ENCODE measurements at regions not wholly inside any gene's neighbourhood (a gene's known extent, or its start where the extent isn't known, plus 50 kb on each side); places are given as distances from the start of the nearest gene placed in this dataset.

GRCh38 chr3:80068459-80068858 is 300.7 kb upstream of the ROBO1 start:
- H3K9me3 Mint-ChIP-seq: peaks cover 37% of the 10 kb centered on the region
- no peak for DNase-seq (ENCODE audit: low spot score in 2 of 2)
- H3K27me3 Mint-ChIP-seq: no peaks in the 10 kb centered on the region
- ATAC-seq (replicated peaks; ENCODE audit: extremely low read depth, poor library complexity, severe bottlenecking): no peak
- H3K27ac Mint-ChIP-seq (ENCODE audit: low read depth): no peak overlapping the region
- no peaks in the 10 kb centered on the region for H3K4me1 Mint-ChIP-seq
- no peak overlapping the region for H3K4me3 Mint-ChIP-seq
- H3K36me3 Mint-ChIP-seq (ENCODE audit: insufficient read depth): no peaks in the 10 kb centered on the region

- H3K27ac Mint-ChIP-seq (ENCODE audit: low read depth): no peak overlapping the region
- no peak overlapping the region for H3K4me3 Mint-ChIP-seq
- DNase-seq (ENCODE audit: low spot score in 2 of 2) (no peak), ATAC-seq (replicated peaks; ENCODE audit: extremely low read depth, poor library complexity, severe bottlenecking) (no peak)
- no peaks in the 10 kb centered on the region for H3K4me1 Mint-ChIP-seq
- no peaks in the 10 kb centered on the region for H3K36me3 Mint-ChIP-seq (ENCODE audit: insufficient read depth)
- H3K27me3 Mint-ChIP-seq: no peaks in the 10 kb centered on the region
- peaks cover 33% of the 10 kb centered on the region for H3K9me3 Mint-ChIP-seq
Observed at GRCh38 chr3:80063535-80063934, 295.7 kb upstream of the ROBO1 start.

- Mint-ChIP-seq H3K36me3 (ENCODE audit: insufficient read depth) (no peaks in the 10 kb centered on the region), H3K27me3 (no peaks in the 10 kb centered on the region), H3K4me3 (no peak overlapping the region), H3K9me3 (peaks cover 29% of the 10 kb centered on the region), H3K27ac (ENCODE audit: low read depth) (no peak overlapping the region), H3K4me1 (no peaks in the 10 kb centered on the region)
- DNase-seq (ENCODE audit: low spot score in 2 of 2) (no peak), ATAC-seq (replicated peaks; ENCODE audit: extremely low read depth, poor library complexity, severe bottlenecking) (no peak)
Observed at GRCh38 chr3:80060664-80061063, 292.9 kb upstream of the ROBO1 start.

- Mint-ChIP-seq H3K9me3 (peaks cover 34% of the 10 kb centered on the region), H3K4me1 (no peaks in the 10 kb centered on the region), H3K36me3 (ENCODE audit: insufficient read depth) (no peaks in the 10 kb centered on the region), H3K27me3 (no peaks in the 10 kb centered on the region), H3K27ac (ENCODE audit: low read depth) (no peak overlapping the region), H3K4me3 (no peak overlapping the region)
- no peak for ATAC-seq (replicated peaks; ENCODE audit: extremely low read depth, poor library complexity, severe bottlenecking)
- DNase-seq (ENCODE audit: low spot score in 2 of 2): no peak
Observed at GRCh38 chr3:80055306-80055705, 287.5 kb upstream of the ROBO1 start.

- Mint-ChIP-seq H3K4me3 (no peak overlapping the region), H3K36me3 (ENCODE audit: insufficient read depth) (no peaks in the 10 kb centered on the region), H3K9me3 (peaks cover 24% of the 10 kb centered on the region), H3K4me1 (no peaks in the 10 kb centered on the region), H3K27me3 (no peaks in the 10 kb centered on the region), H3K27ac (ENCODE audit: low read depth) (no peak overlapping the region)
- DNase-seq (ENCODE audit: low spot score in 2 of 2) (no peak), ATAC-seq (replicated peaks; ENCODE audit: extremely low read depth, poor library complexity, severe bottlenecking) (no peak)
Observed at GRCh38 chr3:80052271-80052670, 284.5 kb upstream of the ROBO1 start.

GRCh38 chr3:80051602-80051962 is 283.8 kb upstream of the ROBO1 start:
- Mint-ChIP-seq H3K36me3 (ENCODE audit: insufficient read depth) (no peaks in the 10 kb centered on the region), H3K9me3 (peaks cover 24% of the 10 kb centered on the region), H3K27me3 (no peaks in the 10 kb centered on the region), H3K4me1 (no peaks in the 10 kb centered on the region), H3K27ac (ENCODE audit: low read depth) (no peak overlapping the region), H3K4me3 (no peak overlapping the region)
- DNase-seq (ENCODE audit: low spot score in 2 of 2): no peak
- ATAC-seq (replicated peaks; ENCODE audit: extremely low read depth, poor library complexity, severe bottlenecking): peak; percentile 33

GRCh38 chr3:80050826-80051601 is 283.2 kb upstream of the ROBO1 start:
- H3K27ac Mint-ChIP-seq (ENCODE audit: low read depth): no peak overlapping the region
- DNase-seq (ENCODE audit: low spot score in 2 of 2): no peak
- peaks cover 24% of the 10 kb centered on the region for H3K9me3 Mint-ChIP-seq
- H3K4me1 Mint-ChIP-seq: no peaks in the 10 kb centered on the region
- ATAC-seq (replicated peaks; ENCODE audit: extremely low read depth, poor library complexity, severe bottlenecking): no peak
- no peaks in the 10 kb centered on the region for H3K36me3 Mint-ChIP-seq (ENCODE audit: insufficient read depth)
- H3K27me3 Mint-ChIP-seq: no peaks in the 10 kb centered on the region
- H3K4me3 Mint-ChIP-seq: no peak overlapping the region

GRCh38 chr3:80043226-80043625 is 275.4 kb upstream of the ROBO1 start:
- Mint-ChIP-seq H3K27ac (ENCODE audit: low read depth) (no peak overlapping the region), H3K27me3 (no peaks in the 10 kb centered on the region), H3K9me3 (no peaks in the 10 kb centered on the region), H3K36me3 (ENCODE audit: insufficient read depth) (no peaks in the 10 kb centered on the region), H3K4me3 (no peak overlapping the region), H3K4me1 (no peaks in the 10 kb centered on the region)
- ATAC-seq (replicated peaks; ENCODE audit: extremely low read depth, poor library complexity, severe bottlenecking): no peak
- no peak for DNase-seq (ENCODE audit: low spot score in 2 of 2)

GRCh38 chr3:80040067-80040466 is 272.3 kb upstream of the ROBO1 start:
- H3K4me1 Mint-ChIP-seq: no peaks in the 10 kb centered on the region

GRCh38 chr3:80036176-80036575 is 268.4 kb upstream of the ROBO1 start:
- Mint-ChIP-seq H3K9me3 (peaks cover 4% of the 10 kb centered on the region), H3K27ac (ENCODE audit: low read depth) (no peak overlapping the region), H3K36me3 (ENCODE audit: insufficient read depth) (no peaks in the 10 kb centered on the region), H3K4me1 (no peaks in the 10 kb centered on the region), H3K4me3 (no peak overlapping the region), H3K27me3 (no peaks in the 10 kb centered on the region)
- DNase-seq (ENCODE audit: low spot score in 2 of 2) (no peak), ATAC-seq (replicated peaks; ENCODE audit: extremely low read depth, poor library complexity, severe bottlenecking) (no peak)

More at GRCh38 chr3:80040067-80040466, 272.3 kb upstream of the ROBO1 start:
- peaks cover 4% of the 10 kb centered on the region for H3K9me3 Mint-ChIP-seq
- H3K27ac Mint-ChIP-seq (ENCODE audit: low read depth): no peak overlapping the region
- H3K36me3 Mint-ChIP-seq (ENCODE audit: insufficient read depth): no peaks in the 10 kb centered on the region
- H3K4me3 Mint-ChIP-seq: no peak overlapping the region
- DNase-seq (ENCODE audit: low spot score in 2 of 2) (no peak), ATAC-seq (replicated peaks; ENCODE audit: extremely low read depth, poor library complexity, severe bottlenecking) (no peak)
- no peaks in the 10 kb centered on the region for H3K27me3 Mint-ChIP-seq

- Mint-ChIP-seq H3K9me3 (peaks cover 4% of the 10 kb centered on the region), H3K27me3 (no peaks in the 10 kb centered on the region), H3K27ac (ENCODE audit: low read depth) (no peak overlapping the region), H3K4me3 (no peak overlapping the region), H3K4me1 (no peaks in the 10 kb centered on the region), H3K36me3 (ENCODE audit: insufficient read depth) (no peaks in the 10 kb centered on the region)
- DNase-seq (ENCODE audit: low spot score in 2 of 2) (no peak), ATAC-seq (replicated peaks; ENCODE audit: extremely low read depth, poor library complexity, severe bottlenecking) (no peak)
Observed at GRCh38 chr3:80035021-80035420, 267.2 kb upstream of the ROBO1 start.

GRCh38 chr3:80023010-80023409 is 255.2 kb upstream of the ROBO1 start:
- Mint-ChIP-seq H3K36me3 (ENCODE audit: insufficient read depth) (no peaks in the 10 kb centered on the region), H3K9me3 (peaks cover 22% of the 10 kb centered on the region), H3K27ac (ENCODE audit: low read depth) (no peak overlapping the region), H3K4me1 (no peaks in the 10 kb centered on the region), H3K4me3 (no peak overlapping the region), H3K27me3 (no peaks in the 10 kb centered on the region)
- ATAC-seq (replicated peaks; ENCODE audit: extremely low read depth, poor library complexity, severe bottlenecking) (no peak), DNase-seq (ENCODE audit: low spot score in 2 of 2) (no peak)

GRCh38 chr3:80018375-80018774 is 250.6 kb upstream of the ROBO1 start:
- no peak for ATAC-seq (replicated peaks; ENCODE audit: extremely low read depth, poor library complexity, severe bottlenecking)
- Mint-ChIP-seq H3K27me3 (no peaks in the 10 kb centered on the region), H3K27ac (ENCODE audit: low read depth) (no peak overlapping the region)

More at GRCh38 chr3:80018375-80018774, 250.6 kb upstream of the ROBO1 start:
- Mint-ChIP-seq H3K4me3 (no peak overlapping the region), H3K36me3 (ENCODE audit: insufficient read depth) (no peaks in the 10 kb centered on the region), H3K9me3 (peaks cover 16% of the 10 kb centered on the region), H3K4me1 (no peaks in the 10 kb centered on the region)
- no peak for DNase-seq (ENCODE audit: low spot score in 2 of 2)

Measured in central memory CD8-positive, alpha-beta T cell (primary cell).